ENCODE measurements at regions not wholly inside any gene's neighbourhood (a gene's known extent, or its start where the extent isn't known, plus 50 kb on each side); places are given as distances from the start of the nearest gene placed in this dataset.

DNA sequence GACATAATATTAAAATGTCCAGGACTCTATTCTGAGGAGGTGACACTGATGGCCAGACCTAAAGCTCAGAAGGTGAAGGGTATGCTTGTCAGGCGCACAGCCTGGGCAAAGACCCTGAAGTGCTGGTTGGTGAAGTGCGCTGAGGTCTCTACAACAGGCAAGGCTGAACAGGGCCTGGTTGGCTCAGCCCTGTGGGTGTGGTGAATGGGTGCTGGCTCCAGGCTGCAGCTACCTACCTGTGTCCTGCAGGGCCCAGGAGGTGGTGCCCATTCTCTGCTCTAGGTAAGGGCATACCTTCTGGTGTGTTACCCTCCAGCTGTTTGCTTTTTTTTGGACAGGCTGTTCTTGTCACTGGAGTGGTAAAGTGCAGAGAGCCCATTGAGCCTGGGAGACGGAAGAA lies 85.1 kb downstream of the RAMP3 start:
- SMC1A ChIA-PET (ENCODE audit: uncharacterized antibody, unreplicated experiment), result no interaction called here
- Histone ChIP-seq H4K20me1 (ENCODE audit: control insufficient read depth, insufficient read depth) (no peaks in the 10 kb centered on the region), H3K9me3 (replicated peaks; ENCODE audit: control insufficient read depth, insufficient read depth, low read length) (no peaks in the 10 kb centered on the region), H3K36me3 (ENCODE audit: control insufficient read depth in 2 of 2, insufficient read depth in 2 of 2, low read length in 1 of 2) (no peaks in the 10 kb centered on the region), H3K4me2 (ENCODE audit: control insufficient read depth, insufficient read depth) (no peak overlapping the region), H3K27ac (ENCODE audit: control insufficient read depth, insufficient read depth) (no peak overlapping the region), H2AFZ (ENCODE audit: control insufficient read depth, low read depth, low read length) (no peak overlapping the region), H3K9ac (ENCODE audit: control insufficient read depth, insufficient read depth, low read length) (no peak overlapping the region), H3K4me1 (ENCODE audit: control insufficient read depth, insufficient read depth, low read length) (no peaks in the 10 kb centered on the region), H3K4me3 (no peak overlapping the region), H3K27me3 (replicated peaks in 1 of 2; ENCODE audit: control insufficient read depth in 2 of 2, insufficient read depth in 2 of 2, low read length in 1 of 2) (peaks cover 4 to 6% of the 10 kb centered on the region in 2 experiments; a peak in 3 of 4 replicates), H3K79me2 (ENCODE audit: control insufficient read depth, insufficient read depth, low read length) (no peaks in the 10 kb centered on the region)
- TF ChIP-seq EGR1 (IDR thresholded peaks at IDR 0.05; ENCODE audit: borderline replicate concordance in 1 of 2, low read depth in 2 of 2, low read length in 2 of 2), result no peak
- no peak for TF ChIP-seq HDGF (IDR thresholded peaks at IDR 0.05)
- TF ChIP-seq FOS (IDR thresholded peaks at IDR 0.05; ENCODE audit: borderline replicate concordance, extremely low read depth, insufficient read length), result no peak
- no peak for TF ChIP-seq NR2C1 (IDR thresholded peaks at IDR 0.05)
- TF ChIP-seq RBBP5 (conservative IDR thresholded peaks at IDR 0.05), result no peak
- no peak for TF ChIP-seq FOXM1 (IDR thresholded peaks at IDR 0.05; ENCODE audit: low read depth, low read length)
- TF ChIP-seq, protein P1, sequence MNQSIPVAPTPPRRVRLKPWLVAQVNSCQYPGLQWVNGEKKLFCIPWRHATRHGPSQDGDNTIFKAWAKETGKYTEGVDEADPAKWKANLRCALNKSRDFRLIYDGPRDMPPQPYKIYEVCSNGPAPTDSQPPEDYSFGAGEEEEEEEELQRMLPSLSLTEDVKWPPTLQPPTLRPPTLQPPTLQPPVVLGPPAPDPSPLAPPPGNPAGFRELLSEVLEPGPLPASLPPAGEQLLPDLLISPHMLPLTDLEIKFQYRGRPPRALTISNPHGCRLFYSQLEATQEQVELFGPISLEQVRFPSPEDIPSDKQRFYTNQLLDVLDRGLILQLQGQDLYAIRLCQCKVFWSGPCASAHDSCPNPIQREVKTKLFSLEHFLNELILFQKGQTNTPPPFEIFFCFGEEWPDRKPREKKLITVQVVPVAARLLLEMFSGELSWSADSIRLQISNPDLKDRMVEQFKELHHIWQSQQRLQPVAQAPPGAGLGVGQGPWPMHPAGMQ (IDR thresholded peaks at IDR 0.05; ENCODE audit: borderline replicate concordance), result no peak
- TF ChIP-seq, protein P2, sequence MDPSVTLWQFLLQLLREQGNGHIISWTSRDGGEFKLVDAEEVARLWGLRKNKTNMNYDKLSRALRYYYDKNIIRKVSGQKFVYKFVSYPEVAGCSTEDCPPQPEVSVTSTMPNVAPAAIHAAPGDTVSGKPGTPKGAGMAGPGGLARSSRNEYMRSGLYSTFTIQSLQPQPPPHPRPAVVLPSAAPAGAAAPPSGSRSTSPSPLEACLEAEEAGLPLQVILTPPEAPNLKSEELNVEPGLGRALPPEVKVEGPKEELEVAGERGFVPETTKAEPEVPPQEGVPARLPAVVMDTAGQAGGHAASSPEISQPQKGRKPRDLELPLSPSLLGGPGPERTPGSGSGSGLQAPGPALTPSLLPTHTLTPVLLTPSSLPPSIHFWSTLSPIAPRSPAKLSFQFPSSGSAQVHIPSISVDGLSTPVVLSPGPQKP (IDR thresholded peaks at IDR 0.05; ENCODE audit: low read depth, low read length), result no peak
- TF ChIP-seq SPI1 (IDR thresholded peaks at IDR 0.05; ENCODE audit: borderline replicate concordance, insufficient read depth, low read depth, low read length), result no peak
- in situ Hi-C loops (cut with MboI), result no loop called here
- CTCF ChIA-PET, result no interaction called here
- BruUV-seq (replicated peaks), result no TSS peak
- POLR2A ChIA-PET, result interaction anchor here (1.1 kb wide), 1 partner anchor 12 kb away, joined by 3 read pairs; no protein-coding TSS in a partner anchor
- intact Hi-C loops (cut with micrococcal nuclease; ENCODE audit: unreplicated experiment), result no loop called here
- RAD21 ChIA-PET (ENCODE audit: unreplicated experiment), result no interaction called here
- DNase-seq (ENCODE audit: low read depth, low spot score), result no peak
- WGBS (ENCODE audit: insufficient coverage, insufficient replicate concordance, low lambda C conversion rate, missing lambda C conversion rate), result 75% methylated on average over 3 of the region's 3 CpGs
- FAIRE-seq, result no peak
- ATAC-seq, result no peak

Data from GM12878 (cell line).